Fibroblast of peridontal ligament (primary cell): ENCODE measurements at regions not wholly inside any gene's neighbourhood (a gene's known extent, or its start where the extent isn't known, plus 50 kb on each side); places are given as distances from the start of the nearest gene placed in this dataset.
"Not testable (repeated sequence)": the region's sequence is repeated elsewhere in the genome, so short reads cannot be mapped to it uniquely, and the experiment has no call there.

Experiments used
- DNase-seq: peaks from one replicate; pipeline ENCODE4 v3.0.0-alpha.2; 2010; ENCODE audit errors: extremely low read depth

DNA sequence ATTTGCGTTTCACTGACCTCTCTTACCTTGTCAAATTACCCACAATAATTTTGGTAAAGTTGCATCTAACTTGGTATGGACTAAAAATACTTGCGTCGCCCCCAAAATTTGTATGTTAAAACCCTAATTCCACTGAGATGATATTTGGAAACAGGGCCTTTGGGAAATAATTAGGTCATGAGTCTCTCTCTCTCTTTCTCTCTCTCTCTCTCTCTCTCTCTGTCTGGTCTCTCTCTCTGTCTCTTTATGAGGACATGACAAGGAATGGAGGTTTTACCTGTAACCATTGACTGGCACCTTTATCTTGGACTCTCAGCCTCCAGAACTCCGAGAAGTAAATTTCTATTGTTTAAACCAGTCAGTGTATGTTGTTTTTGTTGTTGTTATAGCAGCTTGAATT is 111.5 kb upstream of the BDP1 start:
- not testable (repeated sequence) for DNase-seq

DNA sequence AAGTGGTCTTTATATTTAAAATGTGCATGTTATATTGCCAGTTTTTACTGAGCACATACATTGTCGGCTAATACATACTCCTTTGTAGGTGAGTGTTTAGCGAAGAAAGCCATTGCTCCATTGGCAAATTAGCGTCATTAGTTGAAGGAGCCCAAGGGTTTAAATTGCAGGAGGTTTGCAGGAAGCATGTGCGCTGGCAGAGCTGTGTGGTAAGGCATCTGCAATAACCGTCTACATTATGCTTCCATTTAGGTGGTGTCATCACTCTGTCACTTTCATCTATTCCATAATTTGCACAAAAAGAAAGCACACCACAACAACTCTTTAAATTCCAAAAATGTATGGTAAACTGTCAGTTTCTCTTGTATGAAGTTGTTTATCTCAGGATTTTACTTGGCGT is 82.8 kb upstream of the BDP1 start:
- DNase-seq, result not testable (repeated sequence)

DNA sequence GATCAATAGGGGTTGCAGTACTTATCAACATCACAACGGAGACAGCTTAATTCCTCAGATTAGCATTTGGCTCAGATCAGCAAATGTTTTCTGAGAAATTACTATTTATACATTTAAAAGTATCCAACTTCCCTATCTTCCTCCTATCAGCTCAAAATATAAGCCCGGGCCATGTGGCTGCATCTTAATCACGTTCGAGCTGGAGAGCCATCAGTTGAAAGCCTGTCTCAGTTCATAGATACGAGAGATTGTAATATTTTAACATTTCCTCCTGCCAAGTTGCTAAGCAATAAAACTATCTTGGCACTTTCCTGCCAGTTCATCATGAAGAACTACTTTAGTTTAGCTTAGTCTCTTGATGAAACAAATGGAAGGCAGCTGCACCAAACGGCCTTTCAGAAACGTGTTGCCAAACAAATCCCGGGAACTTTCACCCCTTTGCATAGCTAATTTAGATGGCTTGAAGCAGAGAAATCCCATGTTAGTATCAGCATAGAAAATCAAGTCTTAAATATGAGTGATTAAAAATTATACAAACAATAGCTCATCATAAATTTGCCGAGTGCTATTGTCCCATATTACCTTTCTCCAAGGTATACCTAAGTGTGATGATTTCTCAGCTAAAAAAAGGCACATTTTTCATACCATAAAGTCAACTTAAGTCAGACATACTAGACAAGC is 82.3 kb upstream of the BDP1 start:
- DNase-seq, result not testable (repeated sequence)

DNA sequence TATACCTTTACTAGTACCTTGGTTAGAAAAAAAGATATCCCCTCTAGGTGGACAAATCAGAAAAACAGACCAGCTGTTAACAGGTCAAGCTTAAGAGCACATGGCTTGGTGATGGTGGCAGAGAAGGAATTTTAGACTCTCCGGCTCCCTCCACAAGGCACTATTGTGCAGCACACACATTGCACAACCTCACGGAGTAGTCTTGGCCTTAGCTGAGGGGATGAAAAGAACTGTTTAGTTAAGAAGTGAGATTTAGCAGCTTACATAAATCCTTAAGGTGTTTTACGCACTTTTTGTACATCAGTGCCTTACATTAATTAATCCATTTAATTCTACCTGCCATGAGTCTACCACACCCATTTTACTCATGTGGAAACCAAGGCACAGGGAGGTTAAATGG is 71.2 kb upstream of the BDP1 start:
- DNase-seq, result not testable (repeated sequence)

DNA sequence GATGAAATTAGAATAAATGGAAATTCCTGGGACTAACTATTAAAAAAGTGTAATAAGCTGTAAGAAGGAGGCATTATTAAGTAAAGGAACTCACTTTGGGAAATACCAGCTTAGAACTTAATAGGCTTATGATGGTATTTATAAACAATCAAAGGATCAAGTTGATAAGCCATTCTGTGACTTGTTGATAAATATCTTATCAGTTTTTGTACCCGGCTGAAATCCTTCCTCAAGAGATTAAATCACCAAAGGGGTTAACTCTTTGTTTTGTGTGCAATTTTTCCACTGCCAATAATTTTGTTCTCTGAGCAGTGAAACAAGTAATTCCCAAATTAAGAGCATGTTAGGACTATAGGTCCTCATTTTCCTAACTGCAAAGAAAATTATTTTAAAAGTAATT is 70.7 kb upstream of the BDP1 start:
- no peak for DNase-seq

DNA sequence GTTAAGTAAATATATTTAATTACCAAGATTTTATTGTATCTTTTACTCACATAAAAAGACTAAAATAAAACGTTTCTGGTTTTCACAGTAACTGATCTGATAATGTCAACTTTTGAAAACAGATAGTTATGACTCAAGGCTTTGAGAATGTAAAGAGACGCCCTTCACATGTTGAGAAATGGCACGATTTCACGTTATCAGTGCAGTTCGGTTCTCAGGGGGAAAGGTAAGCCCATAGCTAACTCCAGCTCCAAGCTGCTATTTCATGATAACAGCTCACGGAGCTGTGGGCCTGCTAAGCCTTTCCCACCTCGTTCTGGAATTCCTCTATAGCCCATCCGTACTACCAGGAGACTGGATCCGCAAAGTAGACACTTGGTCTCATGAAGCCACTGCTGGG is 70.2 kb upstream of the BDP1 start:
- not testable (repeated sequence) for DNase-seq

DNA sequence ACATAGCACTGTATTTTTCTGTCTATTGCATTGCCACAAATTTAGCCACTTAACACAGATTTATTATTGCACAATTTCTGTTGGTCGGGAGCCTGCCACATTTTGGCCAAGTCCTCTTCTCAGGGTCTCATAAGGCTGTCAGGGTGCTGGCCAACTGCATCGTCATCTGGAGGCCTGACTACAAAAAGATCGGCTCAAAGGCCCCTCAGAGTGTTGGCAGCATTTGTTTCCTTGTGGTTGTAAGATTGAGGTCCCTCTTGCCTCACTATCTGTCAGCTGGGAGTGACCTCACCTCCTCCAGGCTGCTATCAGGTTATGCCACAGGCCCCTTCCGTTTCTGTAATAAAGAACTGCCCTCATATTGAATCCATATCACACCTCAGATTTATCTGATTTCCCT is 67.3 kb upstream of the BDP1 start:
- not testable (repeated sequence) for DNase-seq

DNA sequence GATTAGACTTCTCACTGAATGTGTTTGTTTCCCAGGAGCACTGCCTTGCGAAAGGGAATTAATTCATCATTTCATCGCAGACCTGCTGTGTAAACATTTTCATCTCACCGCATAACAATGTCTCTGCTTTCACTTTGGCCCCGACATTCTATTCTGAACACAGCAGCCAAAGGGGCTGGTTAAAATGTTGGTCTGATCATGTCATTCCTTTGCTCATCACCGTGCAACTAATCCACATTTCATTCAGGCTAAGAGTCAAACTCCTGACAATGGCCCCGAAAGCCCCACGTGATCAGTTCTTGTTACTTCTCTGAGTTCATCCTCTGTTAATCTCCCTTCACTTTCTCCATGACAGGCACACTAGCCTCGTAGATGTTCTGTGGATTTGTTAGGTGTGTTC is 57.1 kb upstream of the BDP1 start:
- DNase-seq, result peak; percentile 1

DNA sequence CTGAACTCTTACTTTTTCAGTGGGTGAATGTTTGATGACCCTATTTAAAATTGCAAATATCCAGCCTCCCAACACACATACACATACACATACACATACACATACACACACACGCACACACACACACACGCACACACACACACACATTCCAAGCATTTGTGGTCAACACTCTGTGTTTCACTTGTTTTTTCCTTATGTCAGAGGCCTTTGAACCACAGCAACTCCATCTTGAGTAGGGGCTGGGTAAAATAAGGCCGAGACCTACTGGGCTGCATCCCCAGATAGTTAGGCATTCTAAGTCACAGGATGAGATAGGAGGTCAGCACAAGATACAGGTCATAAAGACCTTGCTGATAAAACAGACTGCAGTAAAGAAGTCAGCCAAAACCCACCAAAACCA is 56.6 kb upstream of the BDP1 start:
- DNase-seq, result not testable (repeated sequence)

DNA sequence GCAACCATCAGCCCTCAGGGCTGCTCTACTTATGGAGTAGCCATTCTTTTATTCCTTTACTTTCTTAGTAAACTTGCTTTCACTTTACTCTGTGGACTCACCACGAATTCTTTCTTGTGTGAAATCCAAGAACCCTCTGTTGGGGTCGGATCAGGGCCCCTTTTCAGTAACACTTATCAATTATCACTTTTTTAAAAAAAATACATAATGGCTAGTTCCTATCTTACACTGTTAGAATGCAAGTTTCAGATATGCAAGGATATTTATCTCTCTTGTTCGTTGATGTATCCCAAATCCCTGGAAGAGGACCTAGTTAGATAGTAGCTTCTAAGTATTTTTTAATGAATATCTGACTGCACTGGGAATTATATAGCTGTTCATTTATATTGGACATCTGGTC is 56.0 kb upstream of the BDP1 start:
- DNase-seq, result not testable (repeated sequence)

DNA sequence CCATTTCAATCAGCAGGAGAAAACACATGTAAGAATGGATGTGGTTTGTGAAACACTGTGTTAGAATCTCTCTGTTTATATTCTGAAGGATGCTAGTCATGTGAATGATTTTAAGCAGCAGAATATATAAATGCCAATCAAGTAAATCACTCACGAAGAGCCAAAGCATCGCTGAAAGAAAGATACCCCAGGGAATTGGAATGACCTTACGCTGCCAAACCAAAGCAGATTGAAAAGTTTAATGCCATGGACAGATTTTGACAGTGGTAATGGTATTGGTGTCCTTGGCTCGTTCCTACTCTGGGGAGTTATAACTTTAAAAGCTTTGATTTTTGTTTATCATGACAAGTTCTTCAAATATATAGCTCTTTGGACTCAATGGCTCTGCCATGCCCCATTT is 54.8 kb upstream of the BDP1 start:
- DNase-seq, result peak; percentile 18

DNA sequence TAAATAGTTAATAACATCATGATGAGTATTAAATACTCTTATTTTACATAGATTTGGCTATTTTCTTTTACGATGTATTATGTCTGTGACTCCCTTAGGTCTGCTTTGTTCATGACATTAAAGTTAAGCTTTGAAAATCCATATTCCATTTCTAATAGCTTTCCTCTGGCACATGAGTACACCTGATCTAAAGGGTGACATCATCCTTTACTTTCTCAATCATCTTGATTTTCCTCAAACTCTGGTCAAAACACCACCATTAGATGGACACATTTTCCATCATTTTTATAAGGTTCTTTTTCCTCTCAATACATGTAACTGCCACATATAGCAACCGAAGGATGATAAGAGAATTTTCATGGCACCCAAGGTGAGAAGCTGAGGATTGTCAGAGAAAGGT is 54.3 kb upstream of the BDP1 start:
- DNase-seq, result not testable (repeated sequence)

DNA sequence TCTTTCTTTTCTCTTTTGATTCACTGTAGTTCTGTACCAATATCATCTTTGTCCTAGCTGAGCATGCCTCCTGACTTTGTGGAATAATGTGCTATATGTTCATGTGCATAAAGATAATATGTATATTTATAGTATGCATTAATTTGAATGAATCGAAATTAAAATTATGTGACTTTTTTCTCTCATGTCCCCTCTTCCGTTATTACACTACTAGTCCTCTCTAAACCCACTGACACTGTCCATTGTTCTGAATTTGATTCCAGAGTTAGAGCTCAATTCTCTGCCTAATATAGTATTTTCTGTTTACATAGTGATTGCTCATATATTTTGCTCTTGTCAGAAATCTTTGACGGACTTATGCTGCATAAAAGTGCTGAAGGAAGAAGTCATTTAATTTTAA is 53.9 kb upstream of the BDP1 start:
- DNase-seq, result not testable (repeated sequence)

DNA sequence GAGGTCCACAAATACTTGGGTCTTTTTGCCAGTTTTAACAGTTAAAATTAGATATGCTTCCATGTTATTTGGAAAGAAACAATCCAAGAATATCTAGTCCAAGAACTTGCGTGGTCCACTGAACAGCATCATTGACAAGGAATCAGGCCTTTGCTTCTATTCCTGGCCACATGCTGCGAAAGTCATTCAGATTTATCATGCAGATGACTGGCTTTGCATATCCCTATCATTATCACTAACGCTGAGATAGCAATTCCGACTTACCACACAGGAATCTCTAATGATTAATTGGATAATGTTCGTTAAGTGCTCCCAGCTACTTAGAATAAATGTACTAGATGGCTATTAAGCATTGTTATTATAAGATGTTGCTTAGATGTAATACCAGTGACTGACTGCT is 51.0 kb upstream of the BDP1 start:
- not testable (repeated sequence) for DNase-seq

DNA sequence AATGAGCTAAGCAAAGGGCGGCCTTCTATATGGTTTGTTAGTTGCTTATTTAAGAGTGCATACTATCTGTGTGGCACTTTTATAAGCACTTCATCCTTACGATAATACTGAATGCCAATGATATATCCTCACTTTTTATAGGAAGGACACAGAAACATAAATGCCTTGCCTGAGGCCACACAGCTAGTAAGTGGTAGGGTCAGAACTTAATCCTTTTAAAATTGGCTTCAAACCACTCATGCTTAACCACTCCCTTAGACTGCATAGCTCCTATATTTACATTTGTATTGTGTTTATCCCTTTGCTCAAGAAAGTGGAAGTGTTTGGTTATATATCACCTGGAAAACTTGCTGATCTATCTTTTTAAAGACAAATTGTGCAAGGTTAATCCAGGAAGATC is 50.5 kb upstream of the BDP1 start:
- not testable (repeated sequence) for DNase-seq
